Trophoblast cell (in vitro differentiated cells and primary cell): ENCODE measurements at regions not wholly inside any gene's neighbourhood (a gene's known extent, or its start where the extent isn't known, plus 50 kb on each side); places are given as distances from the start of the nearest gene placed in this dataset.

Source experiments
- DNase-seq, 2 donors: peaks; one replicate each; pipeline ENCODE4 v3.0.0-alpha.2; 2016
- H2AFZ ChIP-seq: 2 replicates; pipeline ENCODE4 v1.6.1; 2013; ENCODE audit warnings: low read length, moderate library complexity, mild to moderate bottlenecking; ENCODE audit not compliant: insufficient read depth, poor library complexity
- H2AK5ac ChIP-seq: 2 replicates; pipeline ENCODE4 v1.6.1; 2013; ENCODE audit warnings: mild to moderate bottlenecking, low read length
- H2BK120ac ChIP-seq: 2 replicates; pipeline ENCODE4 v1.6.1; 2013; ENCODE audit warnings: low read length, mild to moderate bottlenecking, moderate library complexity; ENCODE audit not compliant: insufficient read depth, poor library complexity
- H2BK12ac ChIP-seq: 2 replicates; pipeline ENCODE4 v1.6.1; 2013; ENCODE audit warnings: mild to moderate bottlenecking, low read length, moderate library complexity
- H2BK5ac ChIP-seq: 2 replicates; pipeline ENCODE4 v1.6.1; 2013; ENCODE audit warnings: low read length, low read depth, moderate library complexity, mild to moderate bottlenecking; ENCODE audit not compliant: poor library complexity
- H3K14ac ChIP-seq: 2 replicates; pipeline ENCODE4 v1.6.1; 2013; ENCODE audit warnings: mild to moderate bottlenecking, low read length
- H3K18ac ChIP-seq: 2 replicates; pipeline ENCODE4 v1.6.1; 2013; ENCODE audit warnings: mild to moderate bottlenecking, low read length
- H3K23ac ChIP-seq: 2 replicates; pipeline ENCODE4 v1.6.1; 2013; ENCODE audit warnings: low read length
- H3K27ac ChIP-seq: 2 replicates; pipeline ENCODE4 v1.5.1; 2013; ENCODE audit warnings: low read depth, mild to moderate bottlenecking, inconsistent platforms, low read length, moderate library complexity
- H3K27me3 ChIP-seq: 2 replicates; pipeline ENCODE4 v1.6.1; 2013; ENCODE audit warnings: inconsistent platforms, mild to moderate bottlenecking, low read length, moderate library complexity; ENCODE audit not compliant: insufficient read depth
- H3K36me3 ChIP-seq, 2 experiments: 1 replicate in 1 of 2; 2 replicates in 1 of 2; pipeline ENCODE4 v1.6.1; 2013; ENCODE audit warnings: low read length in 2 of 2, mild to moderate bottlenecking in 2 of 2, moderate library complexity in 1 of 2; ENCODE audit not compliant: insufficient read depth in 2 of 2, control insufficient read depth in 1 of 2
- H3K4ac ChIP-seq: 2 replicates; pipeline ENCODE4 v1.6.1; 2013; ENCODE audit warnings: low read depth, mild to moderate bottlenecking, low read length, moderate library complexity
- H3K4me1 ChIP-seq, 2 experiments: 1 replicate in 1 of 2; 2 replicates in 1 of 2; pipeline ENCODE4 v1.6.1; 2013; ENCODE audit warnings: low read length in 2 of 2, mild to moderate bottlenecking in 2 of 2, moderate library complexity in 1 of 2; ENCODE audit not compliant: insufficient read depth in 2 of 2, control insufficient read depth in 1 of 2
- H3K4me2 ChIP-seq: 2 replicates; pipeline ENCODE4 v1.6.1; 2013; ENCODE audit warnings: inconsistent platforms, mild to moderate bottlenecking, low read length, moderate library complexity
- H3K4me3 ChIP-seq: 2 replicates; pipeline ENCODE4 v1.5.1; 2013; ENCODE audit warnings: mild to moderate bottlenecking, low read depth, low read length, inconsistent platforms
- H3K79me1 ChIP-seq: one replicate; pipeline ENCODE4 v1.6.1; 2013; ENCODE audit warnings: low read length
- H3K79me2 ChIP-seq: 2 replicates; pipeline ENCODE4 v1.6.1; 2013; ENCODE audit warnings: low read length, mild to moderate bottlenecking; ENCODE audit not compliant: control insufficient read depth, insufficient read depth, poor library complexity
- H3K9ac ChIP-seq: 2 replicates; pipeline ENCODE4 v1.6.1; 2013; ENCODE audit warnings: mild to moderate bottlenecking, low read length
- H3K9me3 ChIP-seq: 2 replicates; pipeline ENCODE4 v1.6.1; 2013; ENCODE audit warnings: low read depth, mild to moderate bottlenecking, control low read depth, inconsistent platforms, low read length; ENCODE audit not compliant: insufficient read depth
- H4K12ac ChIP-seq: 2 replicates; pipeline ENCODE4 v1.6.1; 2013; ENCODE audit warnings: low read depth, mild to moderate bottlenecking, low read length, moderate library complexity
- H4K8ac ChIP-seq: 2 replicates; pipeline ENCODE4 v1.6.1; 2013; ENCODE audit warnings: low read depth, mild to moderate bottlenecking, low read length, moderate library complexity
- H4K91ac ChIP-seq: one replicate; pipeline ENCODE4 v1.6.1; 2013; ENCODE audit warnings: low read depth, mild to moderate bottlenecking, low read length, moderate library complexity
- WGBS: extraction: QIAGEN DNeasy Blood & Tissue Kit; methylation state at CpG from one replicate; pipeline ENCODE4 v1.1.7; 2013; ENCODE audit warnings: missing lambda C conversion rate; ENCODE audit not compliant: insufficient read length, insufficient coverage; ENCODE audit errors: extremely low coverage; 5-methylcytosine and 5-hydroxymethylcytosine counted together

DNA sequence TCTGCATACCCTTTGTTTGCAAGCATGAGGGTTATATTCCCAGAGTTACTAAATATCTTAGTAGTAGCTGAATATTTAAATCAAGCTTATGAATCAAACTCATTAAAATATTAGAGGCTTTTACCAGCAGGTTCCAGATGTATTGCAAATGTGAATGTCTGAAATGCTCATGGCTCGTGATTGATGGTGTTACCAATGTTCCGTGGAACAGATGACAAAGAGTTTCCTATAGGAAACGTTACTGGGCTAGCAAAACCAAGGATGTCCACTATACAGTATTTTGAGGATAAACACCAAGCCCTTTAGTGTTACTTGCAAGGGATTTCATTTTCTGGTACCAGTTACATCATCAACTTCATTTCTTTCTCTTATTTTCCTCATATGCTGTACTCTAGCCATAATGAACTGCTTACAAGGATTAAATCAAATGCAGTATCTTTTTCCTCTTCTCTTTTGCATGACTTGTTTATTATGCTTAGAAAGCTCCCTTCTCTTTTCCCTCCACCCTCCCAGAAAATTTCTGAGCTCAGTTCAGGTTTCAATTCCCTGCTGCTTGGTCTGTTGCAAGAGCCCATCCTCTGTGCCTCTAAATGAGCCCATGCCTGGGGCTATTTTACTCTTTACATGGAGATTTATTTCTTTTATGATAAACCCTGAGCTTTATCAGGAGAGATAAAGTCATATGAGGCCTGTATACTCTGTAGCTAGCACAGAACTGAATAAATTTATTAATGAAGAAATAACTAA is 1537.1 kb upstream of the GOT2 start:
- no CpG with 5 or more reads among the region's 3 CpGs for WGBS
- H3K4me3 ChIP-seq, result no peak overlapping the region

DNA sequence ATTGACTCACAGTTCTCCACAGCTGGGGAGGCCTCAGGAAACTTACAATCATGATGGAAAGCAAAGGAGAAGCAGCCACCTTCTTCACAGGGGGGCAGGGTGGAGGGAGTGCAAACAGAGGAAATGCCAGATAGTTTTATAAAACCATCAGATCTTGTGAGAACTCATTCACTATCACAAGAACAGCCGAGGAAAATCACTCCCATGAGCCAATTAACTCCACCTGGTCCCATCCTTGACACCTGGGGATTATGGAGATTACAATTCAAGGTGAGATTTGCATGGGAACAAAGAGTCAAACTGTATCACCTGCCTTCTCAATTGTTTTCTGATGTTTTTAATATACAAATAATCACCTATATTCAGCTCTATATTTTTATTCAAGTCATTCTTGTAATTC is 1527.3 kb upstream of the GOT2 start:
- no CpG with 5 or more reads among the region's 1 CpG for WGBS
- Histone ChIP-seq H3K79me2 (no peaks in the 10 kb centered on the region), H3K18ac (no peak overlapping the region)

More for the DNA sequence above, 1537.1 kb upstream of the GOT2 start:
- Histone ChIP-seq H3K4me2 (no peak overlapping the region), H4K8ac (no peak overlapping the region), H3K14ac (no peak overlapping the region), H3K79me2 (no peaks in the 10 kb centered on the region), H3K23ac (no peak overlapping the region), H4K12ac (no peak overlapping the region), H2BK5ac (no peak overlapping the region), H3K9ac (no peak overlapping the region), H3K36me3 (no peaks in the 10 kb centered on the region), H3K79me1 (no peaks in the 10 kb centered on the region), H2AK5ac (no peak overlapping the region), H2BK120ac (no peak overlapping the region), H4K91ac (no peak overlapping the region), H3K4me1 (no peaks in the 10 kb centered on the region), H3K9me3 (no peaks in the 10 kb centered on the region), H3K4ac (no peak overlapping the region), H3K27me3 (no peaks in the 10 kb centered on the region), H3K18ac (no peak overlapping the region), H2AFZ (no peak overlapping the region), H2BK12ac (no peak overlapping the region), H3K27ac (no peak overlapping the region)
- no peak for DNase-seq

DNA sequence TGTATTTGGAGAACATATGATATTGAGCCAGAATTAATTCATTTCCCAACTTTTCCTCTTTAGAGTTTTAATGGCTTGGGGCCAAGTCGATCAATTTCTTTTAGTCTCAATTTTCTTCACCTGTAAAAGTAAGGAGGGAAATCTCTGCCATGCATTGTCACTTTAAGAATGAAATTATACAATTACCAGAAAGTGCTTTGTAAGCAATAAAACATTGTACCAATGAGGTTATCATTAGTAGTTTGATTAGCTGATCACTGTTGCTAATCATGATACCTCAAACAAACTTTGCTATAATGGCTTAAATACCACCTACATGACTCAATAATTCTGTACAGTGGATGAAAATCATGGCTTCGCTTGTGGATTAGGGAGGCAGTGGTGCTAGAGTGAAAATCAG is 1525.8 kb upstream of the GOT2 start:
- Histone ChIP-seq H2BK120ac (no peak overlapping the region), H3K14ac (no peak overlapping the region), H4K8ac (no peak overlapping the region), H4K91ac (no peak overlapping the region), H2AK5ac (no peak overlapping the region), H3K27me3 (no peaks in the 10 kb centered on the region), H3K4me1 (no peaks in the 10 kb centered on the region), H2AFZ (no peak overlapping the region), H3K27ac (no peak overlapping the region), H3K4ac (no peak overlapping the region), H3K23ac (no peak overlapping the region), H4K12ac (no peak overlapping the region), H3K36me3 (no peaks in the 10 kb centered on the region), H3K79me2 (no peaks in the 10 kb centered on the region), H3K79me1 (no peaks in the 10 kb centered on the region), H2BK5ac (no peak overlapping the region), H3K9me3 (no peaks in the 10 kb centered on the region), H3K9ac (no peak overlapping the region), H2BK12ac (no peak overlapping the region), H3K4me3 (no peak overlapping the region), H3K4me2 (no peak overlapping the region), H3K18ac (no peak overlapping the region)
- no peak for DNase-seq
- no CpG with 5 or more reads among the region's 2 CpGs for WGBS

More for the DNA sequence above, 1527.3 kb upstream of the GOT2 start:
- H3K23ac ChIP-seq, result no peak overlapping the region
- H3K79me1 ChIP-seq, result no peaks in the 10 kb centered on the region
- H2AK5ac ChIP-seq, result no peak overlapping the region
- H2BK12ac ChIP-seq, result no peak overlapping the region
- no peak overlapping the region for H3K9ac ChIP-seq
- H3K9me3 ChIP-seq, result no peaks in the 10 kb centered on the region
- no peak overlapping the region for H3K4me3 ChIP-seq
- H2AFZ ChIP-seq, result no peak overlapping the region
- H3K27ac ChIP-seq, result no peak overlapping the region
- H4K91ac ChIP-seq, result no peak overlapping the region
- H3K4me1 ChIP-seq, result no peaks in the 10 kb centered on the region
- H2BK120ac ChIP-seq, result no peak overlapping the region
- H3K36me3 ChIP-seq, result no peaks in the 10 kb centered on the region
- no peak overlapping the region for H3K14ac ChIP-seq
- no peak overlapping the region for H3K4me2 ChIP-seq
- H4K12ac ChIP-seq, result no peak overlapping the region
- H2BK5ac ChIP-seq, result no peak overlapping the region
- DNase-seq, result no peak
- H3K4ac ChIP-seq, result no peak overlapping the region
- no peaks in the 10 kb centered on the region for H3K27me3 ChIP-seq
- no peak overlapping the region for H4K8ac ChIP-seq

DNA sequence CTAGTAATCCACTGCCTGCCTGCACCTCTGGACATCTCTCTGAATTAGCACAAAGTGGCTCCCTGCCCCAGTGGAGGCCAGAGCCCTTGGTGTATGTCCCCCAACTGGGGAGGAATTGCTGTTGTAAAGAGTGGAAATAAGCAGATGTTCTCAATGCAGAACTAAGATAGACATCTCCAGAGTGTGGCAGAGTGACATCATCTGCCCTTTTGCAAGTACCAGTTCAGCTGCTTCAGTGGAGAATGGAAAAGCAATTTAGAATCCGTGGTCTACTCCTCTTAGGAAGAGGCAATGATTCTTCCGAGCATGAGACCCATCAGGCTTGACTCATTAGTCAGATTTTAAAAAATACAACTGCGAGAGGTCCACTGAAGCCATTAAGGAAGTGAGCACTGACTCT is 1512.0 kb upstream of the GOT2 start:
- no peaks in the 10 kb centered on the region for H3K36me3 ChIP-seq
- whole genome bisulfite sequencing, result no CpG with 5 or more reads among the region's 3 CpGs
- H3K79me1 ChIP-seq, result no peaks in the 10 kb centered on the region
- H3K9ac ChIP-seq, result peak overlapping the region; percentile 40
- H3K4ac ChIP-seq, result no peak overlapping the region
- no peak overlapping the region for H2AFZ ChIP-seq
- H2AK5ac ChIP-seq, result no peak overlapping the region
- H2BK120ac ChIP-seq, result no peak overlapping the region
- no peak overlapping the region for H3K27ac ChIP-seq
- no peak overlapping the region for H2BK5ac ChIP-seq
- no peak overlapping the region for H3K4me2 ChIP-seq
- H4K8ac ChIP-seq, result no peak overlapping the region
- no peak overlapping the region for H2BK12ac ChIP-seq
- H3K9me3 ChIP-seq, result no peaks in the 10 kb centered on the region
- no peaks in the 10 kb centered on the region for H3K4me1 ChIP-seq
- H3K79me2 ChIP-seq, result no peaks in the 10 kb centered on the region
- H3K14ac ChIP-seq, result no peak overlapping the region
- H4K12ac ChIP-seq, result no peak overlapping the region
- H3K23ac ChIP-seq, result no peak overlapping the region
- no peaks in the 10 kb centered on the region for H3K27me3 ChIP-seq
- H4K91ac ChIP-seq, result no peak overlapping the region
- no peak overlapping the region for H3K4me3 ChIP-seq
- no peak for DNase-seq
- H3K18ac ChIP-seq, result no peak overlapping the region
